Breast epithelium (tissue), 4 donors: ENCODE measurements at regions not wholly inside any gene's neighbourhood (a gene's known extent, or its start where the extent isn't known, plus 50 kb on each side); places are given as distances from the start of the nearest gene placed in this dataset.

Experiments used
- DNase-seq, 2 donors: peaks; one replicate each; pipeline ENCODE4 v3.0.0-alpha.2; 2019; ENCODE audit warnings: low spot score in 2 of 2
- H3K27ac ChIP-seq, 2 donors: fragments of 200-600 bp; sonication (generic) in 1 of 2; one replicate each; pipeline ENCODE4 v1.5.1; 2016 to 2019; ENCODE audit warnings: mild to moderate bottlenecking in 1 of 2
- H3K27me3 ChIP-seq, 2 donors: fragments of 200-600 bp; sonication (generic) in 1 of 2; one replicate each; pipeline versions ENCODE4 v1.5.1 to v1.6.0; 2017 to 2019; ENCODE audit warnings: control low read depth in 1 of 2, mild to moderate bottlenecking in 1 of 2
- H3K36me3 ChIP-seq: fragments of 200-600 bp; one replicate; pipeline ENCODE4 v1.5.1; 2019
- H3K4me1 ChIP-seq, 2 donors: fragments of 200-600 bp; sonication (generic); one replicate each; pipeline ENCODE4 v1.5.1; 2016 to 2019; ENCODE audit warnings: control low read depth in 1 of 2
- H3K4me3 ChIP-seq, 3 donors: fragments of 200-600 bp; sonication (generic); 1 replicate in 2 of 3; 2 replicates in 1 of 3; pipeline ENCODE4 v1.5.1; 2016 to 2019; ENCODE audit warnings: mild to moderate bottlenecking in 3 of 3, moderate library complexity in 2 of 3
- H3K9me3 ChIP-seq, 2 donors: fragments of 200-600 bp; sonication (generic) in 1 of 2; one replicate each; pipeline ENCODE4 v1.5.1; 2016 to 2019; ENCODE audit warnings: control low read depth in 1 of 2
- CTCF ChIP-seq, 3 donors: fragments of 450-650 bp; IDR thresholded peaks; one replicate each; pipeline ENCODE4 v1.5.1; 2016 to 2017; ENCODE audit warnings: antibody characterized with exemption in 3 of 3, mild to moderate bottlenecking in 3 of 3, moderate library complexity in 3 of 3
- POLR2A ChIP-seq: fragments of 450-650 bp; IDR thresholded peaks from one replicate; pipeline ENCODE4 v1.6.1; 2016; ENCODE audit warnings: antibody characterized with exemption, mild to moderate bottlenecking, moderate library complexity
- POLR2AphosphoS5 ChIP-seq, 3 donors: sonication (generic); formaldehyde crosslinking; IDR thresholded peaks; one replicate each; pipeline ENCODE4 v1.6.1; 2017; ENCODE audit warnings: antibody characterized with exemption in 3 of 3
- intact Hi-C: fragments of 100-400 bp; cut with DNase I; formaldehyde crosslinking; loops from one replicate; pipeline ENCODE4 v1.15.1; 2023; ENCODE audit warnings: low total_unique reads

- DNase-seq: no peak
- intact Hi-C loops: no loop called here
- no peak overlapping the region for H3K27ac ChIP-seq
- H3K27me3 ChIP-seq: no peaks in the 10 kb centered on the region
- H3K4me1 ChIP-seq: no peaks in the 10 kb centered on the region
- no peaks in the 10 kb centered on the region for H3K9me3 ChIP-seq
- H3K4me3 ChIP-seq: no peak overlapping the region
- no peaks in the 10 kb centered on the region for H3K36me3 ChIP-seq
- TF ChIP-seq POLR2AphosphoS5 (IDR thresholded peaks at IDR 0.05) (no peak), CTCF (IDR thresholded peaks at IDR 0.05) (no peak), POLR2A (no peak)
Measured at GRCh38 chr3:94310341-94311135, 247.7 kb downstream of the NSUN3 start.

- H3K36me3 ChIP-seq: no peaks in the 10 kb centered on the region
- TF ChIP-seq CTCF (IDR thresholded peaks at IDR 0.05) (no peak), POLR2A (no peak), POLR2AphosphoS5 (IDR thresholded peaks at IDR 0.05) (no peak)
- no peak overlapping the region for H3K27ac ChIP-seq
- H3K4me3 ChIP-seq: no peak overlapping the region
- H3K27me3 ChIP-seq: no peaks in the 10 kb centered on the region
- no peaks in the 10 kb centered on the region for H3K4me1 ChIP-seq
- no peaks in the 10 kb centered on the region for H3K9me3 ChIP-seq
- intact Hi-C loops: no loop called here
- DNase-seq: no peak
Measured at GRCh38 chr3:94311651-94312050, 248.8 kb downstream of the NSUN3 start.

- Histone ChIP-seq H3K9me3 (no peaks in the 10 kb centered on the region), H3K27ac (no peak overlapping the region), H3K4me3 (no peak overlapping the region), H3K27me3 (no peaks in the 10 kb centered on the region), H3K36me3 (no peaks in the 10 kb centered on the region), H3K4me1 (no peaks in the 10 kb centered on the region)
- intact Hi-C loops: no loop called here
- DNase-seq: no peak
- no peak for TF ChIP-seq POLR2AphosphoS5 (IDR thresholded peaks at IDR 0.05)
- TF ChIP-seq POLR2A: no peak
- no peak for TF ChIP-seq CTCF (IDR thresholded peaks at IDR 0.05)
Measured at GRCh38 chr3:94314218-94314883, 251.5 kb downstream of the NSUN3 start.

DNA sequence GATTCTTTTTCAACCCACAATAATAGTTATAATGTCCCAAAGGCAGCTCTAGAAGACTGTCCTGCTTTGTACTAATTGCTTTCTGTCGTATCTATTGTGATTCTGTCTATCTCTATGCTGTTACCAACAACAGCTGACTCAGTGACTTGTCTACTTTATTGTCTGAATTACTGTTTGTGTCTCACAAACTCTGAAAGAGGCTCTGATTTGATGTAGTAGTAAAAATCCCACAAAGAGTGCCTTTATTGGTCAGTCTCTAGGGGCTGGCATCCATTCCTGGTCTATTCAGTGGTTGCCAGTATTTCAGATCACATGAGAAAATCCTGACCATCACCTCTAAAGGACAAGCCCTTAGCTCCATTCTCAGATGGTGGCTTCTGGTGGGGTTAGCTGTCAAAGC is 254.2 kb downstream of the NSUN3 start:
- no peaks in the 10 kb centered on the region for H3K9me3 ChIP-seq
- TF ChIP-seq POLR2AphosphoS5 (IDR thresholded peaks at IDR 0.05): no peak
- no peak for TF ChIP-seq POLR2A
- TF ChIP-seq CTCF (IDR thresholded peaks at IDR 0.05): no peak
- DNase-seq: no peak
- no peak overlapping the region for H3K27ac ChIP-seq
- H3K4me3 ChIP-seq: no peak overlapping the region
- no peaks in the 10 kb centered on the region for H3K4me1 ChIP-seq
- no peaks in the 10 kb centered on the region for H3K36me3 ChIP-seq
- intact Hi-C loops: no loop called here
- no peaks in the 10 kb centered on the region for H3K27me3 ChIP-seq

DNA sequence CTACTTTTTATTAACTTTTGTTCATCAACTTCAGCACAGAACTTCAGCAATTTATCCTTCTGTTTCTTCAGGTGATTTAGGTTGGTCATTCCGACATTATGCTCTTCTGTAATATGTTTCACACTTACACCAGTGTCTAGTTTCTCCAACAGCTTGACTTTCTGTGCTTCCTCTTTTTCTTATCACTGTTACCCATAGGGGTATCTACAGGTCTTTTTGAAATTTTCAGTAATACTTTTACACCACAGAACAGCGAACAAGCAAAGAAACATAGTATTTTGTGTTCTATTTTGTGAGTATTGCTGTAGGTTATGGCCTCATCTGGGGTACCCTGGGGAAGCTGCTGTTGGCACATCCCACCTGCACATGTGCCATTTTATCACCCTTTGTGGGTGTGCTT is 260.7 kb downstream of the NSUN3 start:
- Histone ChIP-seq H3K27ac (no peak overlapping the region), H3K4me3 (no peak overlapping the region), H3K27me3 (no peaks in the 10 kb centered on the region), H3K36me3 (no peaks in the 10 kb centered on the region), H3K4me1 (no peaks in the 10 kb centered on the region), H3K9me3 (no peaks in the 10 kb centered on the region)
- intact Hi-C loops: no loop called here
- no peak for TF ChIP-seq POLR2A
- no peak for TF ChIP-seq CTCF (IDR thresholded peaks at IDR 0.05)
- no peak for TF ChIP-seq POLR2AphosphoS5 (IDR thresholded peaks at IDR 0.05)
- no peak for DNase-seq
